OCI-LY1 (cell line): ENCODE measurements at regions not wholly inside any gene's neighbourhood (a gene's known extent, or its start where the extent isn't known, plus 50 kb on each side); places are given as distances from the start of the nearest gene placed in this dataset.

ENCODE experiments used
- EZH2 ChIP-seq: fragments of 200-600 bp; sonication (generic), shearing (Covaris generic); IDR thresholded peaks from 2 replicates; pipeline ENCODE4 v1.8.0; 2017; ENCODE audit warnings: borderline replicate concordance, mixed run types, mild to moderate bottlenecking, antibody characterized with exemption, low read length, moderate library complexity, mixed read lengths
- TF ChIP-seq, protein P1 (sequence below): fragments of 200-600 bp; sonication (generic), shearing (Covaris generic); IDR thresholded peaks from 2 replicates; pipeline ENCODE4 v1.5.1; 2017; ENCODE audit warnings: mild to moderate bottlenecking, antibody characterized with exemption, low read length, moderate library complexity, mixed read lengths

DNA sequence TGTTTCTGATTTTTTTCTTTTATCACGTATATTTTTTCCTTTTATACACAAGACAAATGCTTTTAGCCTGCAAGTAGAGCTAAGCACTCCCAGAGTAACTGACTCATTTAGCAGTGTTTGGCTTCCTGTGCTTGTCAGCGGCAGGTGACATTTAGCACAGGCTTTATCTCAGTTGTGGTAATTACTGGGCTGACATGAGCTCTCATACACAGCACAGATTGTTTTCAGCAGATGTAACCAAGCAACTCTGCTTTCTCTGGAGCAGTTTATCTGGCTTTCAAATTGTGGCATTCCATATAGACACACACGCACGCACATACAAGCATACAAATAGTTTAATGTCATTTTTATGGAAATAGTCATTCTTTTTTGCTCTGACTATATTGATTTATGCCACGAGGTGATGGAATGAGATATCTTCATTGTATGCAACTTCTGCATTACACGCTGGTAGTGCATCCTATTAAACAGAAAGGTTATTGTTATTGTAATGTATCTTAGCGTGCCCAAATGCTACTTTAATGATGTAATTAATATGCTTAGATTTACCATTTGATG, 379.0 kb upstream of the GRAMD2B start:
- no peak for TF ChIP-seq EZH2
- TF ChIP-seq, protein P1, sequence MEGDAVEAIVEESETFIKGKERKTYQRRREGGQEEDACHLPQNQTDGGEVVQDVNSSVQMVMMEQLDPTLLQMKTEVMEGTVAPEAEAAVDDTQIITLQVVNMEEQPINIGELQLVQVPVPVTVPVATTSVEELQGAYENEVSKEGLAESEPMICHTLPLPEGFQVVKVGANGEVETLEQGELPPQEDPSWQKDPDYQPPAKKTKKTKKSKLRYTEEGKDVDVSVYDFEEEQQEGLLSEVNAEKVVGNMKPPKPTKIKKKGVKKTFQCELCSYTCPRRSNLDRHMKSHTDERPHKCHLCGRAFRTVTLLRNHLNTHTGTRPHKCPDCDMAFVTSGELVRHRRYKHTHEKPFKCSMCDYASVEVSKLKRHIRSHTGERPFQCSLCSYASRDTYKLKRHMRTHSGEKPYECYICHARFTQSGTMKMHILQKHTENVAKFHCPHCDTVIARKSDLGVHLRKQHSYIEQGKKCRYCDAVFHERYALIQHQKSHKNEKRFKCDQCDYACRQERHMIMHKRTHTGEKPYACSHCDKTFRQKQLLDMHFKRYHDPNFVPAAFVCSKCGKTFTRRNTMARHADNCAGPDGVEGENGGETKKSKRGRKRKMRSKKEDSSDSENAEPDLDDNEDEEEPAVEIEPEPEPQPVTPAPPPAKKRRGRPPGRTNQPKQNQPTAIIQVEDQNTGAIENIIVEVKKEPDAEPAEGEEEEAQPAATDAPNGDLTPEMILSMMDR: no peak
